H1 (cell line): ENCODE measurements at regions not wholly inside any gene's neighbourhood (a gene's known extent, or its start where the extent isn't known, plus 50 kb on each side); places are given as distances from the start of the nearest gene placed in this dataset.

Experiments used
- EGR1 ChIP-seq: IDR thresholded peaks from 2 replicates; pipeline ENCODE4 v1.6.1; 2011; ENCODE audit warnings: low read depth, low read length, borderline replicate concordance
- POLR2A ChIP-seq, 2 experiments: IDR thresholded peaks; 1 replicate in 1 of 2; 2 replicates in 1 of 2; pipeline ENCODE4 v1.6.1; 2011; ENCODE audit warnings: low read depth in 2 of 2, low read length in 2 of 2, mild to moderate bottlenecking in 2 of 2; ENCODE audit errors: control extremely low read depth in 1 of 2
- RAD21 ChIP-seq, 2 experiments: IDR thresholded peaks in 1 of 2; conservative IDR thresholded peaks in 1 of 2; 2 replicates each; pipeline ENCODE4 v1.6.1; 2011; ENCODE audit warnings: low read depth in 2 of 2, low read length in 2 of 2, improper control_type of control experiment in 1 of 2, inconsistent platforms in 1 of 2, mild to moderate bottlenecking in 1 of 2, moderate library complexity in 1 of 2
- RNF2 ChIP-seq: fragments of 200-900, 300-1000 bp; sonication (generic); IDR thresholded peaks from 2 replicates; pipeline ENCODE4 v1.7.1; 2016; ENCODE audit warnings: borderline replicate concordance, low read depth, mild to moderate bottlenecking, antibody characterized with exemption, low read length; ENCODE audit not compliant: poor library complexity, severe bottlenecking; ENCODE audit errors: missing control alignments
- RXRA ChIP-seq: IDR thresholded peaks from 2 replicates; pipeline ENCODE4 v1.6.1; 2011; ENCODE audit warnings: low read depth, mild to moderate bottlenecking, low read length, moderate library complexity; ENCODE audit not compliant: insufficient read depth
- SIX5 ChIP-seq: IDR thresholded peaks from 2 replicates; pipeline ENCODE4 v1.6.1; 2011; ENCODE audit warnings: mild to moderate bottlenecking, low read depth, low read length
- SUZ12 ChIP-seq: fragments of 200-600 bp; sonication (generic); IDR thresholded peaks from 2 replicates; pipeline ENCODE4 v1.6.1; 2012; ENCODE audit warnings: mild to moderate bottlenecking, inconsistent platforms, low read length, moderate library complexity, mixed read lengths
- TAF1 ChIP-seq: IDR thresholded peaks from 2 replicates; pipeline ENCODE4 v1.6.1; 2011; ENCODE audit warnings: mild to moderate bottlenecking, low read depth, low read length
- ZNF274 ChIP-seq: IDR thresholded peaks from 2 replicates; pipeline ENCODE4 v1.7.0; 2012; ENCODE audit warnings: low read length, borderline replicate concordance; ENCODE audit errors: extremely low read depth
- TF ChIP-seq, protein P1 (sequence below), 3 experiments: IDR thresholded peaks; 1 replicate in 2 of 3; 2 replicates in 1 of 3; pipeline versions ENCODE4 v1.5.1 to v1.6.1; 2011; ENCODE audit warnings: low read length in 3 of 3, mild to moderate bottlenecking in 3 of 3, inconsistent platforms in 2 of 3, low read depth in 1 of 3, moderate library complexity in 1 of 3; ENCODE audit not compliant: insufficient read depth in 1 of 3; ENCODE audit errors: control extremely low read depth in 1 of 3
- TF ChIP-seq, protein P2 (sequence below): IDR thresholded peaks from 2 replicates; pipeline ENCODE4 v1.6.1; 2011; ENCODE audit warnings: low read length, improper control_type of control experiment

DNA sequence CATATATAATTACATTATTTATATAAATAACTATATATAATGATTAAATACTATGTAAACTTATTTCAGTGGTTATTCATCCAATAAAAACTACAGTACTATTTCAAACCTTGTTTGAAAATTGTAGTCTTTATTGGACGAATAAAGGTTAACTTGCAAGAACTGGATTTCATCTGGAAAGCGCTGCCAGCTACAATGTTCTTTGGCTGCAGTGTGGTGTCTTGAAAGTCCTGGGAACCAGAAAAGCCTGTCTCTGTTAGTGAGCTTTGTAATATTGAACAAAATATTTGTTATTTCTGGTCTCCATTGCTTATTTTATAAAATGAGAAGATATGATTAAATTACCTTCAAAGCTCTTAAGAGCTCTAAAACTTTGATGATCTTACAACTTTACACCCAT lies 763.6 kb downstream of the ADGRL2 start:
- TF ChIP-seq RAD21 (IDR thresholded peaks at IDR 0.05 in 1 of 2, conservative IDR thresholded peaks at IDR 0.05 in 1 of 2; ENCODE audit: low read depth in 2 of 2, low read length in 2 of 2) (no peak), RNF2 (no peak), POLR2A (IDR thresholded peaks at IDR 0.05; ENCODE audit: control extremely low read depth in 1 of 2, low read depth in 2 of 2, low read length in 2 of 2) (no peak), SUZ12 (no peak), EGR1 (no peak), RXRA (no peak), SIX5 (no peak), ZNF274 (no peak), TAF1 (no peak)
- TF ChIP-seq, protein P1, sequence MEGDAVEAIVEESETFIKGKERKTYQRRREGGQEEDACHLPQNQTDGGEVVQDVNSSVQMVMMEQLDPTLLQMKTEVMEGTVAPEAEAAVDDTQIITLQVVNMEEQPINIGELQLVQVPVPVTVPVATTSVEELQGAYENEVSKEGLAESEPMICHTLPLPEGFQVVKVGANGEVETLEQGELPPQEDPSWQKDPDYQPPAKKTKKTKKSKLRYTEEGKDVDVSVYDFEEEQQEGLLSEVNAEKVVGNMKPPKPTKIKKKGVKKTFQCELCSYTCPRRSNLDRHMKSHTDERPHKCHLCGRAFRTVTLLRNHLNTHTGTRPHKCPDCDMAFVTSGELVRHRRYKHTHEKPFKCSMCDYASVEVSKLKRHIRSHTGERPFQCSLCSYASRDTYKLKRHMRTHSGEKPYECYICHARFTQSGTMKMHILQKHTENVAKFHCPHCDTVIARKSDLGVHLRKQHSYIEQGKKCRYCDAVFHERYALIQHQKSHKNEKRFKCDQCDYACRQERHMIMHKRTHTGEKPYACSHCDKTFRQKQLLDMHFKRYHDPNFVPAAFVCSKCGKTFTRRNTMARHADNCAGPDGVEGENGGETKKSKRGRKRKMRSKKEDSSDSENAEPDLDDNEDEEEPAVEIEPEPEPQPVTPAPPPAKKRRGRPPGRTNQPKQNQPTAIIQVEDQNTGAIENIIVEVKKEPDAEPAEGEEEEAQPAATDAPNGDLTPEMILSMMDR (IDR thresholded peaks at IDR 0.05; ENCODE audit: control extremely low read depth in 1 of 3, insufficient read depth in 1 of 3, low read depth in 1 of 3, low read length in 3 of 3), result no peak
- TF ChIP-seq, protein P2, sequence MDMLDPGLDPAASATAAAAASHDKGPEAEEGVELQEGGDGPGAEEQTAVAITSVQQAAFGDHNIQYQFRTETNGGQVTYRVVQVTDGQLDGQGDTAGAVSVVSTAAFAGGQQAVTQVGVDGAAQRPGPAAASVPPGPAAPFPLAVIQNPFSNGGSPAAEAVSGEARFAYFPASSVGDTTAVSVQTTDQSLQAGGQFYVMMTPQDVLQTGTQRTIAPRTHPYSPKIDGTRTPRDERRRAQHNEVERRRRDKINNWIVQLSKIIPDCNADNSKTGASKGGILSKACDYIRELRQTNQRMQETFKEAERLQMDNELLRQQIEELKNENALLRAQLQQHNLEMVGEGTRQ, result no peak
